ENCODE measurements at regions not wholly inside any gene's neighbourhood (a gene's known extent, or its start where the extent isn't known, plus 50 kb on each side); places are given as distances from the start of the nearest gene placed in this dataset.

GRCh38 chr10:123518765-123519164, 147.4 kb upstream of the GPR26 start:
- in situ Hi-C loops (cut with HindIII; ENCODE audit: low sequenced_read_pairs) = no loop called here

- in situ Hi-C loops (cut with HindIII; ENCODE audit: low sequenced_read_pairs) = no loop called here
Observed at GRCh38 chr10:123519861-123520260, 146.3 kb upstream of the GPR26 start.

- in situ Hi-C loops (cut with HindIII; ENCODE audit: low sequenced_read_pairs) = no loop called here
Observed at GRCh38 chr10:123521076-123521475, 145.1 kb upstream of the GPR26 start.

GRCh38 chr10:123521556-123521955, 144.6 kb upstream of the GPR26 start:
- in situ Hi-C loops (cut with HindIII; ENCODE audit: low sequenced_read_pairs) = no loop called here

GRCh38 chr10:123522702-123523312, 143.3 kb upstream of the GPR26 start:
- in situ Hi-C loops (cut with HindIII; ENCODE audit: low sequenced_read_pairs) = no loop called here

GRCh38 chr10:123523833-123524232, 142.3 kb upstream of the GPR26 start:
- in situ Hi-C loops (cut with HindIII; ENCODE audit: low sequenced_read_pairs) = no loop called here

GRCh38 chr10:123526356-123527064, 139.6 kb upstream of the GPR26 start:
- in situ Hi-C loops (cut with HindIII; ENCODE audit: low sequenced_read_pairs) = no loop called here

- in situ Hi-C loops (cut with HindIII; ENCODE audit: low sequenced_read_pairs) = no loop called here
Observed at GRCh38 chr10:123527151-123527550, 139.0 kb upstream of the GPR26 start.

- in situ Hi-C loops (cut with HindIII; ENCODE audit: low sequenced_read_pairs) = no loop called here
Observed at GRCh38 chr10:123529146-123529760, 136.9 kb upstream of the GPR26 start.

GRCh38 chr10:123530166-123530870, 135.8 kb upstream of the GPR26 start:
- in situ Hi-C loops (cut with HindIII; ENCODE audit: low sequenced_read_pairs) = no loop called here

GRCh38 chr10:123535386-123535785, 130.8 kb upstream of the GPR26 start:
- in situ Hi-C loops (cut with HindIII; ENCODE audit: low sequenced_read_pairs) = no loop called here

- in situ Hi-C loops (cut with HindIII; ENCODE audit: low sequenced_read_pairs) = no loop called here
Observed at GRCh38 chr10:123536176-123536845, 129.8 kb upstream of the GPR26 start.

GRCh38 chr10:123537188-123537961, 128.8 kb upstream of the GPR26 start:
- in situ Hi-C loops (cut with HindIII; ENCODE audit: low sequenced_read_pairs) = no loop called here

- in situ Hi-C loops (cut with HindIII; ENCODE audit: low sequenced_read_pairs) = no loop called here
Observed at GRCh38 chr10:123538401-123539320, 127.5 kb upstream of the GPR26 start.

GRCh38 chr10:123544986-123545385, 121.2 kb upstream of the GPR26 start:
- in situ Hi-C loops (cut with HindIII; ENCODE audit: low sequenced_read_pairs) = no loop called here

- in situ Hi-C loops (cut with HindIII; ENCODE audit: low sequenced_read_pairs) = no loop called here
Observed at GRCh38 chr10:123548770-123549169, 117.4 kb upstream of the GPR26 start.

- in situ Hi-C loops (cut with HindIII; ENCODE audit: low sequenced_read_pairs) = no loop called here
Observed at GRCh38 chr10:123549761-123550454, 116.2 kb upstream of the GPR26 start.

- in situ Hi-C loops (cut with HindIII; ENCODE audit: low sequenced_read_pairs) = no loop called here
Observed at GRCh38 chr10:123550675-123551096, 115.5 kb upstream of the GPR26 start.

- in situ Hi-C loops (cut with HindIII; ENCODE audit: low sequenced_read_pairs) = no loop called here
Observed at GRCh38 chr10:123551259-123551658, 114.9 kb upstream of the GPR26 start.

Measured in endothelial cell of hepatic sinusoid (primary cell).